ENCODE measurements at regions not wholly inside any gene's neighbourhood (a gene's known extent, or its start where the extent isn't known, plus 50 kb on each side); places are given as distances from the start of the nearest gene placed in this dataset.
A peak's percentile ranks its signal among the peaks of the same experiment; 100 is the strongest.

DNA sequence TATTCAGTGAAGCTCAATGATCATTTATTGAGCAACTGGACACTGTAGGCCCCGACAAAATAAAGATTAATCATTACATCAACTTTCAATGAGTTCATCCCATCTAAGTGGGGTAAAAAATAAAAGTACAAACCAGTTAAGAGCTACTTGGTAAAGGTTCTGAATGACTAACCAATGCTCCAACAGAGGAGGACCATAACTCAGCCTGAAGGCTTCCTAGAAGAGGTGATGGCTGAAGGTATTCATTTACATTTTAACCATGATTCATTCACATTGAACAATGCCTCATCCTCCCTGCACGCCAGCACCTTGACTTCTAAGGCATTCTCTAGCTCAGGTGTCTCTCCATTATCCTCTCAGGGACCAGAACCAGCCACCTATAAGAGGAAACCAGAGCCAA, 201.4 kb downstream of the ZNF462 start:
- peak; percentile 90 for DNase-seq (ENCODE audit: low spot score)

DNA sequence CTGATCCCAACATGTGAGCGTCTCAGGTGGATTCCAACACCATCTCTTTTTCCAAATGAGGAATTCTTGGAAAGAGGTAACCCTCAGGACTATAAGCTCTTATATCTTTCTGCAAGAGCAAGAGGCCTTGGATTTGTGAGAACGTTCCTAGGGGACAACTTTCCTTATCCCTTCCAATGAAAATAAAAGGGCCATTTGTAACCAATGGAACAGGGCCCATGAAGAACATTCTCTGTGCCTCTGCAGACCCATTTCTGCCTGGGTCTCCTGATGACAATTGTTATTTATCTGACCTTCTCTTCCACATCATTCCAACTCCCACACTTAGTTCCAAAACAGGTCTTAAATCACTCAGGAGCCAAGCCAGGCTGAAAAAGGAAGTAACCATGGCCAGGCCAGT, 202.6 kb downstream of the ZNF462 start:
- no peak for DNase-seq (ENCODE audit: low spot score)

DNA sequence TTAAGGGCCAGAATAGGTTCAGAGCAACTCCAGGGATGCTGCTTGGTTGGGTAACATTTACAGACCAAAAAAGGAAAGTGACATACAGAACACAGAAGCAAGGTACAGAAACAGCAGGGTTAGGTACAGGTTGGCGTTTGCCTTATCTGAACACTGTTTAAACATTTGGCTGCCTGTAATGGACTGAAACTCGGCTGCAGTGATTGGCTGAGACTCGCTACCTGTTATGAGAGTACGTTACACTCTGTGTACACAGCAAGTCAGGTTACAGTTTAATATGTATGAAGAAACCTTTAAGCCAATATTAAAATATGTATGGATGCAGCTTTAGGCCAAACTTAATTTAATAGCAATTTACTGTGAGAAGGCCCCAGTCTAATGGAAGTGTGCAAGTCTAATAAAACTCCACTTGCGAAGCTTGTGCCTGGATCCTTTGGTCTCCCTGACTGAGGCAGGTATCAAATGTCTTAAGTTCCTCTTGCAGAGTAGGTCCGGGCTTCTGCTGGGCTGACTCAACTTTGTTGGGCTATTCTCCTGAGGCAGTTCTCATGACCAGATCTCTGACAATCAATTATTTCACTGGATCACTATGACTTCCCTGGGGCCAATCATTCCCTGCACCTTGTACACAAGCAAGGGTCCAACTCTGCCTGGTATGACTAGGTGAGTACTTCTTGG, 204.9 kb downstream of the ZNF462 start:
- no peak for DNase-seq (ENCODE audit: low spot score)

DNA sequence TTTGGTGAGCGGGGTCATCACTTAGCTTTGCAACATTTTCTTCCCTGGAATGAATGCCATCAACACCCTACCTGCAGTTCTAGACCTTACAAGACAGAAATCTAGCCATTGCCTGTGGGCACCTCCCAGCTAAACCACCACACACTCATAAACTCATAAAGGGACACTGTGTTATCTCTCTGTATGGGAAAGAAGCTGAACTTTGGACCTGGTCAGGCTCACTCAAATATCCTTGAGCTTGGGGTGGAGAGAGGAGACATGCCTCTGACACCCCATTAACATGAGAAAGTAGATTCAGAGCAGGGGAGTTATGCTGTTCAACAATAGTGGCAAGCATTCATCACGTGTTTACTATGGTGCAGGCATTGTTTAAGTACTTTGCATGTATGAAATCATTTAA, 205.6 kb downstream of the ZNF462 start:
- no peak for DNase-seq (ENCODE audit: low spot score)

DNA sequence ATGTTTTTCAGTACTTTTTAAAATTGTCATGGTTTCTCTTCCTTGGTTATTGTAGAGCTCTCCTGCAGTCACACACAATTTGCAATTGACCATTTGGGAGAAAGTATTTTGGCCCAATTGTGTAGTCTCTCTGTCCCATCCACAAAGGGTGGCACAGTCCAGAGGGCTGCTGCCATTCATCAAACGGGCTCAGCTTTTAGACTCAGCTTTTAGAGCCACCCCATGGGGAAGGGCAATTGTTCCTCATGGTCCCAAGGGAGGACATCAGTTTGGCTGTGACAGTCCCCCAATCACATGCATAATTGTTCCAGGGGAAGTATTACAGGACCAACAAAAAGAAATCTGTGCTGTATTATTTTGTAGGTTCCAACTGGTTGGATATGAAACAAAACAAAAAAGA, 207.6 kb downstream of the ZNF462 start:
- DNase-seq (ENCODE audit: low spot score) = no peak

DNA sequence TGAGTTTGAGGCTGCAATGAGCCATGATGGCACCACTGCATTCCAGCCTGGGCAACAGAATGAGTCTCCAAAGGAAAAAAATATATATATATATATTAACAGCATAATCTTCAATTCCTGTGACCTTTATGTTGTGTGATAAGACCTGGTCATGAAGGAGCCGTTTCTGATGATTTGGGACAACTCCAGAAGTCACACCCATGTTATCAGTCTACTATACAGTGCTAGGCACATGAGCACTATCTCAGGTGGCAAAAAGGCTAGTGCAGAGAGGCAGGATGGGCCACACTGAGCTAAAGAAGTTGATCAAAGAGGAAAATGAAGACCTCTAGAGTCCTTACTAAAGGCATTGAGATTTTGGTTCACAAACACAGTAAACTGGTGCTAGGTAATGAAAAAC, 205.0 kb upstream of the RAD23B start:
- DNase-seq (ENCODE audit: low spot score) = no peak

DNA sequence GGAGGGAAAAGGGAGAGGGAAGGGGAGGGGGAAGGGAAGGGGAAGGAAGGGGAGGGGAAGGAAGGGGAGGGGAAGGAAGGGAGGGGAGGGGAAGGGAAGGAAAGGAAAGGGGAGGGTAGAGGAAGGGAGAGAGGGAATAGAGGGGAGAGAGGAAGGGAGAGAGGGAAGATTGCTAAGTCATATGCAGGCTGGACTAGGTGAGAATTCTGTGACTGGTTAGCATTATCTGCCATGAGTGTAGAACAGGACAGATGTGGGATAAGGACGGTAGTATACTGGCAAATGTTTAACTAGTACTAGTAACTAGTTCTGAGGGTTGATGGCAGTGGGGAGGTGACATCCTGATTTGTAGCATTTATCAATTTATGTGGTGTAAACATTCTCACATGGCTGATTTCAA, 203.5 kb upstream of the RAD23B start:
- DNase-seq (ENCODE audit: low spot score) = no peak

DNA sequence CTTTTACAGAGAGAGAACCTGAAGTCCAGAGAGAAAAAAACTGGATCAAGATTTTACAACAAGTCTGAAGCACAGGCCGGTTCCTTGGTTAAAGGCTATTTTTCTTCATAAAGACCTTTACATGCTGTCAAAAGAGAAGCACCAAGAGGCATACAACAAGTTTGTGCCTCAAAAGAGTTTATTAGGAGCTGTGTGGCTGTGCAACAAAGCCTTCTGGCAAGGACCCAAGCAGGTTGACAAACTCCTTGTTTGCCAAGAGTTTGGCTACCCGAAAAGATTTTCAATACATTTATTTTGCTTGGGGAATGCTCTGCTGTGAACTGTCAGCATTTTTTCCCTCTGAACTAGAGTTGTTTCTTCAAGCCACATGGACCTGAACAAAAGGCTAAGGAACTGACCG, 202.9 kb upstream of the RAD23B start:
- DNase-seq (ENCODE audit: low spot score) = no peak

DNA sequence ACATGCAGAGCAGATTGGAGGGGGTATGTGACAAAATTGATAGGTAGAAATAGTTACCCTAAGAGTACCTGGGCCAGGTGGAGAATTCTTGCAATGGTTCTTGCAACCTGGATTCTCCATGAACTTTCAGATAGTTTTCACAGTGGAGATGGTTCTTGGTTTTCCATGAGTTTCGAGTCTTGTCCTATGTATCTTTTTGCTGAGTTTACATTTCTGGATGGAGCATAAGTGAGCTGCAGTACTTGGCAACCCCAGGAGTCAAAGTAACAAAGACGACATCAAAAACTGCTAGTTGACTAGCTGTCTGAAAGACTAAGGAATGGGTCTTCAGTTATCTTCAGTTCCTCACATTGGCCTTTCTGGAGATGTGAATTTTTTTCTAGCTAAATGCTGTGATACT, 196.6 kb upstream of the RAD23B start:
- DNase-seq (ENCODE audit: low spot score) = no peak

DNA sequence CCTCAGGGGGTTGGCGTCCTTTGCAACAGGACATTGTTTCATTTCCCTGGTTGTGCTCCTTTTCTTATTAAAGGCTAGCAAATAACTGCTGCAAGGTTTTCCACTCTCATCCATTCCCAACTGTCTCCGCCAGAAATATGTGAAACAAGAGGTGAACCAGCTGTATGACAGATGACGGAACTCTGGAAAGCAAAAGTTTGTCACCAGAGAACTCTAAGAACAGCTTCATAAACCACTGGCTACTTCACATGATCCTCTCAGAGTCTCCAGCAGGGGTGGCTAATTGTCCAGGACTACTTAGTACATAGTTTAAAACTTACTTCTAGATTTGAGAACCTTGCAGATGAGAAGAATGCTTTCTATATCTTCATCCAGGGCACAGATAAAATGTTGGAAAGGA, 195.9 kb upstream of the RAD23B start:
- DNase-seq (ENCODE audit: low spot score) = no peak

DNA sequence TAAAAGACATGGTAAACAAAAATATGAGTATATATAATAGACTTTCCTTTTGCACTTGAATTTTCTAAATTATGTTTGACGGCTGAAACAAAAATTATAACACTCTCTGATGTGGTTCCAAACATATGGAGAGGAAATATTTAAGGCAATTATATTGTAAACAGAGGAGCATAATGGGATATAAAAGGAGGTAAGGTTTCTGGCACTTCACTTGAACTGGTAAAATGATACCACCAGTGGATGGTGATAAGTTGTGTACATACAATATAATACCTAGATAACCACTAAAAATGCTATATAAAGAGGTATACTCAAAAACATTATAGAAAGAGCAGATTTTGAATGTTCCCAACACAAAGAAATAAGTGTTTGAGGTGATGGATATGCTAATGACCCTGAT, 192.9 kb upstream of the RAD23B start:
- no peak for DNase-seq (ENCODE audit: low spot score)

DNA sequence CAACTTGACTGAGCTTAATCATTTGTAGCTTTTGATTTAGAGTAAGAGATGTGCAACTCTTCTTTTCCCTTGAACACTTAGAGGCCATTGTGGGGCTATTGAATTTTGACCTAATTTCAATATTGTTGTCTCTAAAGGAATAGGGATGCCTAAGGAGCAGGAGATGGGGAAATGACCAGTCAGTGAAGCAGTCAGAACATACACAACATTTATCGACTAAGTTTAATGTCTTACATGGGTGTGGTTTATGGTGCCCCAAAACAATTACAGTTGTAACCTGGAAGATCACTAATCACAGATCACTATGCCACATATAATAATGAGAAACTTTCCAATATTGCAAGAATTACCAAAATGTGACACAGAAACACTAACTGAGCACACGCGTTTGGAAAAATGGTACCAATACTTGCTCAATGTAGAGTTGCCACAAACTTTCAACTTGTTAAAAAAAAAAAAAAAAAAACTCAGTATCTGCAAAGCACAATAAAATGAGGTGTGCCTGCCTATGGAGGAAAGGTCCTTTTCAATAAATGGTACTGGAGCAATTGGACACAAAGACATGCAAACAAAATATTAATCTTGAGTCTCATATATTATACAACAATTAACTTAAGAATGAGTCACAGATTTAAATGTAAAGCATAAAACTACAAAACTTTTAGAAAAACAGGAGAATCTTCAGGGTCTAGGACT, 189.6 kb upstream of the RAD23B start:
- no peak for DNase-seq (ENCODE audit: low spot score)

DNA sequence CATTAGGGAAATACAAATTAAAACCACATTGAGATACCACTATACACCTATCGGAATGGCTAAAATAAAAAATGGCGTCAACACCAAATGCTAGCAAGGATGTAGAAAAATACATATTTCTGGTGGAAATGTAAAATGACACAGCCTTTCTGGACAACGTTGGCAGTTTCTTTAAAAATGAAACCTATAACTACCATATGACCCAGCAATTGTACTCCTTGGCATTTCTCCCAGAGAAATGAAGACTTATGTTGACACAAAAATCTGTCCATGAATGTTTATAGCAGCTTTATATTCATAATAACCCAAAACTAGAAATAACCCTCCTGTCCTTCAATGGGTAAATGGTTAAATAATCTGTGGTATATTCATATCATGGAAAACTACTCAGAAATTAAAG, 188.7 kb upstream of the RAD23B start:
- DNase-seq (ENCODE audit: low spot score) = no peak

DNA sequence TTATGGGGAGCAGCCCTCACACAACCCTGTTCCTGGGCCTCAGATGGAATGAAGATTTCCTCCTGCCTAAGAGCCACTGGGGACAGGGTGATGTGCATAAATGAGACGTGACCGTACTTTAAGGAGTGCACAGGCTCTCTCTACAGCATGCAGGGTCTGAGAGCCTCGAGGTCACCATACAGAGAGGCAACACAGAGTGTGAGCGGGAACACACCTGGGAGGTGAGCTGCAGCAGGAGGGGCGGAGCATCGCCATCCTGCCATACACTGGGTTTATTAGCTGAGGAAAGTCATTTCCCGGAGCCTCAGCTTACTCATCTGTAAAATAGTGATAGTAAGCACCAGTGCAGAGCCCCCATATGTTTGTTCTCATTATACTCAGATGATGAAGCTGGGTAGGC, 182.5 kb upstream of the RAD23B start:
- DNase-seq (ENCODE audit: low spot score) = no peak

DNA sequence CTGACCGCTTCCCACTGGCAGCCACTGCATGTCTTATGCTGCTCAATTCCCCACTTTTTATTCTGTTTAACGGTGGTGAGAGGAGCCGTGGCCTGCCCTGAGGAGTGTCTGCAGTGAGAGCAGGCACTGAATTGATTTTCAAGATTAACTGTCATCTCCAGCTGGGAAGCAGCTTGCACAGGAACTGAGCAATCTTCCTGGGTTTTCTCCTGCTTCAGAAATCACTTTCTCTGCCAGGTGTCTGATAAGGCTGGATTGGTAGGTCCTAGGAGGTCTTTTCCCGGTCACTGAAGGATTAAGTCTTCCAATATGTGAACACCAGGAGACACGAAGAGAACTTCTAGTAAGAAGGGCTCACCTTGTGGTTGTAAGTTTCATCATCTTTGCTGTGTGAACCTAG, 181.1 kb upstream of the RAD23B start:
- DNase-seq (ENCODE audit: low spot score) = no peak

DNA sequence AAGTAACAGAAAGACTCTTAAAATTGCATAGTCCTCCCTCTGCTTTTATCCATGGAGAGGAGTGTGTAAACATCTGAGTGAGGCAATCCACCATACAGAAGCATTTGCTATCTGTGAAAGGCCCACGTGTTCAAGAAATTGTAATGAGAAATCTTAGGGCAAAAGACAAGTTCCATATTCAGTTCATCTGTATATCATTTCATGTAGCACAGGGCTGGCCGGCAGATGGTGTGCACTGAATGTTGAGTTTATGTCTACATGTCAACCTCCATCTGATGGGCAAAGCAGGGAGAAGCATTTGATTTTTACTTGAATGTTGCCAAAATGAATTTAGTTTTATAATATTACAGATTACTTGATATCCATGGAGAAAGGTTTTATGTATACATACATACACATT, 179.5 kb upstream of the RAD23B start:
- no peak for DNase-seq (ENCODE audit: low spot score)

DNA sequence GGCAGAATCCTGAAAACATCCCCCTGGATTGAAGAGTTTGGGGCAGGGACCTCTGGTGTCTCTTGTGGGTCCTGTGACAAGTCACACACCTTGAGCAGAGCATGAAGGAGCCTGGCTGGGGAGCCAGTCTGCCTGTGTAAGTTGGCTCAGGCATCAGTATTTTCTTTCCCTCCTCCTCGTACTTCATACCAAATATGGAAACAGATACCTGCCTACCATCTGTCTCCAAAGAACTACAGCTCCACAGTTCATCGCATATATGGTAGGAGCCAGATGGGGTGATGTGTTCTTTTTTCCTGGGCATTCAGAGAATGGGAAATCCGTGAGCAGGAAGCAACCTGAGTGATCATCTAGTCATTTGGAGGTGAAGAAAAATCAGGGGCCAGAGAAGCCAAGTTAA, 177.3 kb upstream of the RAD23B start:
- no peak for DNase-seq (ENCODE audit: low spot score)

DNA sequence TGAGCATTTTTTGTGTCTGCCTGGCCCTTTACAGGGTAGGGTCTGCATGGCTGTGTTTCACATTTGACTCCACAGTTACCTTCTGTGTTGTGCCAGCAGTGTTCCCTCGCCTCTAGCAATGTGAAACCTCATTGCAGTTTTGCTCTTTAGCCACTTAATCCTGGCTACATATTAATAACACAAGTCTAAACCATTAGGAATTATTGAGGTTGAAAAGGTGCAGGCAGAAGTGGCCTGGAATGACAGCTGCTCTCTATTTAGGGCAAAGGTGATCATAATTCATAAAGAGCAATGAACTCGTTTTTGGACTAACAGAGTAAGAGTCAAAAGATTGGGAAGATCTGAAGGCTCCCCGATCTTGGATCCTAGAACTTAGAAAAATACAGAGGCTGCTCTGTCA, 176.7 kb upstream of the RAD23B start:
- DNase-seq (ENCODE audit: low spot score) = no peak

DNA sequence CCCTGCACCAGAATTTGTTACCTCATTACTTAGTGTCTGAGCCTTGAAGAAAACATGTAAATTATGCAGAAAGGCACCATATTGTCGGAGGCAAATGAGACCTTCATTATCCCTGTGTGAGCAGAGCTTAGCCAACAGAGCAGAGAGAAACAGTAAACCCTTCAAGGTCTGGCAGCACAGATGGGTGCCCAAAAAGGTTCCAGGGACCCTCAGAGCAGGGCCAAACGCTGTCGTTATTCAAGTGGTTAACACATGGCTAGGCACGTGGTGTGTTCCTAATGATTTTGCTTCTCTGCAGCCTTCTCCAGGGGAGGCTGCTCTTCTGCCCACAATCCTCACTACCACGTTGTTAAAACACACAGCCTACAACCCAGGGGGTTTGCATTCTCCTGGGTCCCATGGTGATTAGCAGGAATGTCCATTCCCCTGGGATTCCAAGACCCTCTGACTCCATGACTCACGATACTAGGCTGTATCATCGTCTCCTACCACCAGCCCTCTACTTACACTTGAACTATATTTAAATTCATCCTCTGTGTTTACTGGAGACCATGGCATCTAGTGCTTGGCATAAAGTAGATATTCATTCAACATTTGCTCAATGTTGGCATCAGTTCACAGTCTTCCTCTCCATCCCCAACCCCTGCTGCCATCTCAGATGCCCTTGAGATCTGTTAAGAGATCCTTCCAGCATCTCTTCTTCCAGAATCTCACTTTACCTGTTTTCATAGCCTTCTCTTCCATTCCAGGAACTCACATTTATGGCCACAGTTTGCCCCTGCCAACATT, 174.5 kb upstream of the RAD23B start:
- DNase-seq (ENCODE audit: low spot score) = no peak

DNA sequence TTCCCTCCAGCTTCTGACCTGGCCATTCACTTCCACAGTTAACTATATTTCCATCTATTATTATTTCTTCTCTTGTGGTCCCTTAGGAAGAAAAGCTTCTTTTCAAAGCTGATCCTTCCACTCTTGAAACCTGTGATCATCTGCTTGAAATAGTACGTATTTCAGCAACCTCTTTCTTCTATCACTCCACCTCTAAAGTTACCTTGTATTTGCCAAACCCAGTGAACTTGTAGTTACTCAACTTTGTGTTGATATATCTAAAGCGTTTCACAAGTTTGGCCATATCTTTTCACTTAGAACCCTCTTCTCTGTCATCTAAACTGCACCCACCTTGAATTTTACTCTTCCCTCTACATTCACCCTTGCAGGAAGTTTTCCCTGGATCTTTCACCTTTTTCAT, 173.8 kb upstream of the RAD23B start:
- DNase-seq (ENCODE audit: low spot score) = no peak

DNA sequence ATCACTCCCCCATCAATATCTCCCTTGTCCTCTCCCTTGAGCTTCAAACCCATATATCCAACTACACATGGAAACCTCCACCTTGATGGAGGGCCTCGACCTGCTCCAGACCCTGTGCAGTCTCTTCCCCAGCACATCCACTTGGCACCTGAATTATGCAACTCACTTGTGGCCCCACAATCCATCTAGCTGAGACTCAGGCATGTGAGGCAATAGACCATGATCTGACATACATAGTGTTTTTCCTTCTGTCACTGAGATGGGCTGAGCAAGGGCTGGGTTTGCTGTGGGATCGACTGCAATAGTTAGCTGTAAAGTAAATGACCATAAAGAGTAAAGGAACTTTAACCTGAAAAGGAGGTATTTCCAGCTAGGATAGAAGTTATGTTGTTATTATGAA, 172.9 kb upstream of the RAD23B start:
- no peak for DNase-seq (ENCODE audit: low spot score)

DNA sequence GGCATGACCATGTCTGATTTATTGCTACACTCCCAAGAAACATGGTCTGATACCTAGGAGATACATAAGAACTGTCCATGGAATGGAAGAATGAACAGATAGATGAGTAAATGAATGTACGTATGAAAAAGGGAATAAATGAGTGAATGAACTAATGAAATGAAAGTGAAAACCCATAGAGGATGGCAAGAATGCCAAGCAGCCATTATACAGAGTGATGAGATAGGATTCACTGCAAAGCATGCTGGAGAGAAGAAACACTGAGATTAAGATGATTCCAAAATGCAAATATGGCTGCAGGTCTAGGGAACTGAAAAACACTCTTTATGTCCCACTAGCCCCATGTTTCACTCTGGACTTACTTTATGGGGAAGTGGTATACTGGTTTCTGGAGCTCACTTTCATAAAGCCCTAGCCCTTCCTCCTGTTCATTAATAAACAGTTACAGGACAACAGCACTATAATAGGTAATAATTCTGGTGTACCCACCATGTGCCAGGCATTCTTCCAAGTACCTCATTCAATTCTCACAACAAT, 170.3 kb upstream of the RAD23B start:
- no peak for DNase-seq (ENCODE audit: low spot score)

Measured in kidney tubule cell (primary cell).